HEK293T (cell line): ENCODE measurements at regions not wholly inside any gene's neighbourhood (a gene's known extent, or its start where the extent isn't known, plus 50 kb on each side); places are given as distances from the start of the nearest gene placed in this dataset.
"Not testable (repeated sequence)": the region's sequence is repeated elsewhere in the genome, so short reads cannot be mapped to it uniquely, and the experiment has no call there.

ENCODE experiments used
- CTCF ChIA-PET: fragments of 350-600 bp; formaldehyde crosslinking; extraction: SDS; loops from one replicate; lab custom pipeline; 2021; ENCODE audit warnings: antibody characterized with exemption, inconsistent platforms; lab: Yijun Ruan, JAX
- POLR2A ChIA-PET: fragments of 350-600 bp; formaldehyde crosslinking; extraction: SDS; loops from one replicate; lab custom pipeline; 2020; ENCODE audit warnings: antibody characterized with exemption, inconsistent platforms; lab: Yijun Ruan, JAX
- DNase-seq: peaks from one replicate; pipeline ENCODE4 v3.0.0; 2012; ENCODE audit warnings: mixed read lengths; ENCODE audit errors: extremely low spot score
- ARNT ChIP-seq: fragments of 450-650 bp; IDR thresholded peaks from 2 replicates; pipeline ENCODE4 v1.6.1; 2017; ENCODE audit warnings: mild to moderate bottlenecking
- BHLHE40 ChIP-seq: fragments of 450-650 bp; IDR thresholded peaks from 2 replicates; pipeline ENCODE4 v1.6.1; 2016; ENCODE audit warnings: mild to moderate bottlenecking, moderate library complexity, borderline replicate concordance
- CTBP1 ChIP-seq: fragments of 450-650 bp; IDR thresholded peaks from 2 replicates; pipeline ENCODE4 v1.6.1; 2016; ENCODE audit warnings: borderline replicate concordance
- ELF4 ChIP-seq: fragments of 450-650 bp; IDR thresholded peaks from 2 replicates; pipeline ENCODE4 v1.6.1; 2017; ENCODE audit warnings: antibody characterized with exemption
- FOXA1 ChIP-seq: fragments of 450-650 bp; IDR thresholded peaks from 2 replicates; pipeline ENCODE4 v1.6.1; 2016; ENCODE audit warnings: mild to moderate bottlenecking
- FOXK2 ChIP-seq: fragments of 450-650 bp; IDR thresholded peaks from 2 replicates; pipeline ENCODE4 v1.6.1; 2016; ENCODE audit warnings: mild to moderate bottlenecking
- FOXM1 ChIP-seq: fragments of 450-650 bp; IDR thresholded peaks from 2 replicates; pipeline ENCODE4 v1.6.1; 2017; ENCODE audit warnings: mild to moderate bottlenecking, borderline replicate concordance
- HDGF ChIP-seq: fragments of 450-650 bp; IDR thresholded peaks from 2 replicates; pipeline ENCODE4 v1.6.1; 2017; ENCODE audit warnings: antibody characterized with exemption, borderline replicate concordance
- L3MBTL2 ChIP-seq: fragments of 450-650 bp; conservative IDR thresholded peaks from 2 replicates; pipeline ENCODE4 v1.6.1; 2016; ENCODE audit warnings: mild to moderate bottlenecking
- LEF1 ChIP-seq: fragments of 450-650 bp; IDR thresholded peaks from 2 replicates; pipeline ENCODE4 v1.6.1; 2017; ENCODE audit warnings: mild to moderate bottlenecking, borderline replicate concordance
- NFRKB ChIP-seq: fragments of 450-650 bp; IDR thresholded peaks from 2 replicates; pipeline ENCODE4 v1.6.1; 2016; ENCODE audit warnings: mild to moderate bottlenecking, moderate library complexity
- SP1 ChIP-seq: fragments of 450-650 bp; IDR thresholded peaks from 2 replicates; pipeline ENCODE4 v1.6.1; 2017
- SUZ12 ChIP-seq: fragments of 450-650 bp; IDR thresholded peaks from 2 replicates; pipeline ENCODE4 v1.6.1; 2016; ENCODE audit warnings: mild to moderate bottlenecking
- TARDBP ChIP-seq: fragments of 450-650 bp; IDR thresholded peaks from 2 replicates; pipeline ENCODE4 v1.6.1; 2016
- ZNF384 ChIP-seq: fragments of 450-650 bp; IDR thresholded peaks from 2 replicates; pipeline ENCODE4 v1.6.1; 2016
- TF ChIP-seq, protein P1 (sequence below): fragments of 450-650 bp; IDR thresholded peaks from 2 replicates; pipeline ENCODE4 v1.6.1; 2016

DNA sequence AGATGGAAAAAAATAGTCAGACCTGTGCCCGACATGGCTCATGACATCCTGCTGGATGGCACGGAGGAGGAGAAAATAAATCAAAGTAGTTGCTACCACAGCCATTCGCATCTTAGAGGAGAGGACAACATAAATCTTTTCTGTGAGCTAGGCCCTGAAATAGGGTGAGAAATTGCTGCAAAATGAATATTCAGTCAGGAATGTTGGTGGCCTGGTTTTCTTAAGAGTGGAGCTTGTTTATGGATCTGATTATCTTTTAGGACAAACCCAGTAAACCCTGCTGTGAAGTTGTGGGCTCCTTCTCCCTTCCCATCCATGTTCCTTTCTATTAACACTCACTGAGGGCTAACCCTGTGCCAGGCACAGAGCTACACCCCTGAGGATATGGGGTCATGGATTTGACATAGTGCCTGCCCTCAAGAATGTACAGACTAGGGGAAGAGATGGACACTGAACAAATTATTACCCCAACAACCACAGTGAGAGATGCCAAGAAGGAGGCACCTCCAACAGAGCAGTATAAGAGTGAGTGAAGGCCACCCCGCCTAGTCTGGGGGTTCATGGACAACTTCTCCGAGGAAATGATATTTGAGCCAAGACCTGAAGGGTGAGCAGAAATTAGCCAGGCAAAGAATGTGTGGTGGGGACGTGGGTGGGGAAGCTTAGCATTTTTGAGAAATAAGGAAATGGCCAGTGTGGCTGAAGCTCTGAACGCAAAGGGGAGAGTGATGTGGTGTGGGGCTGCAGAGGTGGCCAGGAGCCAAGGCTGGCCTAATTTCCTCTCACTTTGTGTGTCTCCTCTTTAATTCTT, 68.9 kb upstream of the ARL8B start:
- CTCF ChIA-PET: interaction anchor here (1.0 kb wide), 1 partner anchor 342 kb away, joined by 3 read pairs; no protein-coding TSS in a partner anchor
- no peak for DNase-seq
- POLR2A ChIA-PET: interaction anchor here (1.1 kb wide), 1 partner anchor 74 kb away, joined by 3 read pairs; the partner anchor contains the start of gene BHLHE40
- TF ChIP-seq SUZ12: no peak
- TF ChIP-seq SP1: no peak
- no peak for TF ChIP-seq ZNF384
- no peak for TF ChIP-seq ARNT
- TF ChIP-seq BHLHE40: no peak
- TF ChIP-seq CTBP1: no peak
- TF ChIP-seq L3MBTL2: no peak
- no peak for TF ChIP-seq FOXK2
- TF ChIP-seq TARDBP: no peak
- TF ChIP-seq HDGF: no peak
- TF ChIP-seq LEF1: no peak
- TF ChIP-seq, protein P1, sequence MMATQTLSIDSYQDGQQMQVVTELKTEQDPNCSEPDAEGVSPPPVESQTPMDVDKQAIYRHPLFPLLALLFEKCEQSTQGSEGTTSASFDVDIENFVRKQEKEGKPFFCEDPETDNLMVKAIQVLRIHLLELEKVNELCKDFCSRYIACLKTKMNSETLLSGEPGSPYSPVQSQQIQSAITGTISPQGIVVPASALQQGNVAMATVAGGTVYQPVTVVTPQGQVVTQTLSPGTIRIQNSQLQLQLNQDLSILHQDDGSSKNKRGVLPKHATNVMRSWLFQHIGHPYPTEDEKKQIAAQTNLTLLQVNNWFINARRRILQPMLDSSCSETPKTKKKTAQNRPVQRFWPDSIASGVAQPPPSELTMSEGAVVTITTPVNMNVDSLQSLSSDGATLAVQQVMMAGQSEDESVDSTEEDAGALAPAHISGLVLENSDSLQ: no peak
- no peak for TF ChIP-seq NFRKB
- no peak for TF ChIP-seq FOXA1
- TF ChIP-seq ELF4: no peak
- TF ChIP-seq FOXM1: no peak

DNA sequence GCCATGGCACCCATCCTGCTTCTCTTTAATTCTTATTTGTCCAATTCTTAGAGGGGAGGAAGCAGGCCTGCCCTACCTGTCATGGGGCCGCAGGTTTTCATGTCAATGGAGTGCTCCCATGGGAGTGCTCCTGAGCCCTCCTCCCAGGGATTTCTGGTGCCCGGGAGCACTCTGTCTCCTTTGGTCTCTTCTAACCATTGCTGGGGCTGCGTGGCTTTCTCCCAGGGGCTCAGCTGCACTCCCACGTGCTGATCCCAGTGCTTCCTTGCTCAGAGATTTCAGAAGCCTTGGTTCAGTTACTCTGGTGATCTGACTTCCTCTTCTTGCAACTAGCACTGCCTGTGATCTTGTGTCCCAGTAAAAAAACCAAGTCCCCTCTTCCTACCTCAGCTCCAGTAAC, 68.0 kb upstream of the ARL8B start:
- POLR2A ChIA-PET: no interaction called here
- CTCF ChIA-PET: interaction anchor here (1.0 kb wide), 2 partner anchors 21 to 343 kb away, joined by 3 to 5 read pairs; no protein-coding TSS in a partner anchor
- DNase-seq: no peak
- no peak for TF ChIP-seq LEF1
- no peak for TF ChIP-seq BHLHE40
- no peak for TF ChIP-seq HDGF
- no peak for TF ChIP-seq FOXK2
- TF ChIP-seq SUZ12: no peak
- no peak for TF ChIP-seq CTBP1
- TF ChIP-seq NFRKB: no peak
- no peak for TF ChIP-seq ZNF384
- TF ChIP-seq, protein P1: no peak

DNA sequence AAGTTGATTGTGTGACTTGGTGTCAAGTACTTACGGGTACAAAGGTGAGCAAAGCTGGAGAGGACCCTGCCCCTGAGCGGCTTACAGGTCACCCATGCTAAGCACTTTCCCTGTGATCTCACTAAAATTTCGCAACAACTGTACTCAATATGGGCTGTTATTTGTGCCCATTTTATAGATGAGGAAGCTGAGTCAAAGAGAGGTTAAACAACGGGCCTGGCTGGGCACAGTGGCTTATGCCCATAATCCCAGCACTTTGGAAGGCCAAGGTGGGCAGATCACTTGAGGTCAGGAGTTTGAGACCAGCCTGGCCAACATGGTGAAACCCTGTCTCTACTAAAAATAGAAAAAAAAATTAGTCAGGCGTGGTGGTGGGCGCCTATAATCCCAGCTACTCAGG, 67.5 kb upstream of the ARL8B start:
- CTCF ChIA-PET: interaction anchor here (0.7 to 1.3 kb wide), 3 partner anchors 18 to 366 kb away, joined by 3 to 5 read pairs (median 5); no protein-coding TSS in a partner anchor
- DNase-seq, POLR2A ChIA-PET: not testable (repeated sequence)

DNA sequence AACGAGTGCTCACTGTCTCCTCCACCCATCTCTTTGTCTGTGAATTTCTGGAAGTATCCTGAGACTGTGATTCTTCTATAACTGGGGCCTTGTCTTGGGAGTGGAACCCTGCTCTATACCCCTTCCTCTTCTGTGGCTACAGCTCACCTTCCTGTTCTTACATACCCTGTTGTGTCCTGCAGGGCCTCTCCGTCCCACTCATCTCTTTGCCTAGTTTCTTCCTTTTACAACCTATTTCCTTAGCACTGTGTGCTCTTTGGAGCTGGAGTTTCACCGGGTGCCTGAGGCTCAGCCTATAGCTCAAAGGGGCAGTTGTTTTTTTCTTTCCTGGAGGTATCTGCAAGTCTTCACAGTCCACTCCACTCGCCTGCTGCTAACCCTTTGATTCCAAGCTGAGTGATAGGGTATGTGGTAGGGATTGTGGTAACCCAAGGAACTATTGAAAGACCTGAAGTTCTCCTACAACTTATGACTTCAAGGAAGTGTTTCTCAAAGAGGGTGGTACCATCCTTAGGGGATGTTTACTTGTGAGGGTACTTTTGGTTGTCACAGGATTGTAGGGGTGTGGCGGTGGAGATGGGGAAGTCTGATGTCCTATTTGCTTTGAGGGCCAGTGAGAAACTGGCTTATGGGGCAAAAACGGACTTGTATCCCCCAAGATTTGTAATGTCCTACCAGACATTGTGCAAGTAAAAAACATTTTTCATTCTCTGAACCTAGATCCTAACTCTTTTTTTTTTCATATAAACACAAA, 66.6 kb upstream of the ARL8B start:
- ChIA-PET CTCF (interaction anchor here (0.6 to 1.5 kb wide), 5 partner anchors 19 to 365 kb away, joined by 3 to 5 read pairs (median 5); no protein-coding TSS in a partner anchor), POLR2A (interaction anchor here (0.6 kb wide), 1 partner anchor 119 kb away, joined by 3 read pairs; no protein-coding TSS in a partner anchor)
- DNase-seq: no peak
- no peak for TF ChIP-seq BHLHE40

DNA sequence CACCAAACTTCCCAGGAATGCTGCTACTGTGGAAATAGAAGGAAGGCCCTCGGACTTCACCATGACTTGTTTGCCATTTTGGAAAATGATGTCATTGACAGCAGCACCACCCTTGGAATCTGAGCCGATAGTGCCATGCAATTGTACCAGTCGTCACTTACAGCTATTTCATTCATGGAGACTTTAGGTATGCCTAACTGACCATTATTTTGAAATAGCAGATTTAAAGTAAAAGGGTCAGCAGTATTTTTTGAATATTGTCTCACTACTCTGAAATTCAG, 66.0 kb upstream of the ARL8B start:
- CTCF ChIA-PET: interaction anchor here (0.6 to 1.5 kb wide), 2 partner anchors 77 to 335 kb away, joined by 3 to 5 read pairs; no protein-coding TSS in a partner anchor
- POLR2A ChIA-PET: no interaction called here
- DNase-seq: no peak
- no peak for TF ChIP-seq NFRKB
- no peak for TF ChIP-seq SUZ12
- TF ChIP-seq ELF4: no peak

DNA sequence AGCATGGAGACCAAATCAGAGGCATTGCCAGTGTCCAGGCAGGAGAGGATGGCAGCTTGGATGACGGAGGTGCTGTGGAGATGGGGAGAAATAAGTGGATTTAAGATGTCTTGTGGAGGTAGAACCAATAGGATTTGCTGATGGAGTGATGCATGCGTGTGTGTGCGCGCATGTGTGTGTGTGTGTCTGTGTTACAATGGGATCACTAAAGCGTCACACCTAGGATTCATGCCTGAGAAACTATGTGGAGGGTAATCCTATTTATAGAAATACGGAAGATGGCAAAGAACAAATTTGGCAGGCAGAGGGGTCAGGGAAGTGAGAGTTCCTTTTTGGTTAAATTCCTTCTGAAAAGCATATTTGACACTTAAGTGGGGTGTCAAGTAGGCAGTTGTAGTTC, 64.8 kb upstream of the ARL8B start:
- DNase-seq: peak; percentile 3

More for the DNA sequence above, 64.8 kb upstream of the ARL8B start:
- TF ChIP-seq FOXA1 (no peak), CTBP1 (no peak), ARNT (no peak), ZNF384 (no peak)
- TF ChIP-seq, protein P1: no peak
- POLR2A ChIA-PET: interaction anchor here (1.2 kb wide), 1 partner anchor 78 kb away, joined by 6 read pairs; the partner anchor contains the start of gene BHLHE40
- CTCF ChIA-PET: interaction anchor here (0.7 to 3.5 kb wide), 12 partner anchors 15 to 346 kb away, joined by 3 to 19 read pairs (median 4); no protein-coding TSS in a partner anchor
